CD1c-positive myeloid dendritic cell (primary cell): ENCODE measurements at regions not wholly inside any gene's neighbourhood (a gene's known extent, or its start where the extent isn't known, plus 50 kb on each side); places are given as distances from the start of the nearest gene placed in this dataset.

Experiments
- DNase-seq: peaks from one replicate; pipeline ENCODE4 v3.0.0-alpha.2; 2016; ENCODE audit errors: extremely low spot score

GRCh38 chr6:89028774-89029173, 51.8 kb upstream of the PNRC1 start:
- DNase-seq, result no peak

GRCh38 chr6:89027756-89028155, 52.8 kb upstream of the PNRC1 start:
- DNase-seq, result peak; percentile 36

- DNase-seq, result no peak
These were observed 54.4 kb upstream of the PNRC1 start for GRCh38 chr6:89026151-89026550.

- DNase-seq, result no peak
These were observed 54.9 kb upstream of the PNRC1 start for GRCh38 chr6:89025633-89026032.

- DNase-seq, result no peak
These were observed 56.1 kb upstream of the PNRC1 start for GRCh38 chr6:89024456-89024855.

- DNase-seq, result no peak
These were observed 56.7 kb upstream of the PNRC1 start for GRCh38 chr6:89023591-89024441.

GRCh38 chr6:89022798-89023197, 57.8 kb upstream of the PNRC1 start:
- DNase-seq, result no peak

- no peak for DNase-seq
These were observed 58.2 kb upstream of the RNGTT start for GRCh38 chr6:89021629-89022028.

- DNase-seq, result no peak
These were observed 52.6 kb upstream of the RNGTT start for GRCh38 chr6:89015971-89016370.

- DNase-seq, result no peak
These were observed 50.0 kb upstream of the RNGTT start for GRCh38 chr6:89013438-89013837.
